Activated CD4-positive, alpha-beta T cell treated with anti-CD3 and anti-CD28 coated beads for 48 hours (primary cell): ENCODE measurements at regions not wholly inside any gene's neighbourhood (a gene's known extent, or its start where the extent isn't known, plus 50 kb on each side); places are given as distances from the start of the nearest gene placed in this dataset.

Experiments
- DNase-seq: peaks from one replicate; pipeline ENCODE4 v3.0.0-alpha.2; 2020

- peak; percentile 40 for DNase-seq
These were observed 50.7 kb upstream of the PAIP2B start for GRCh38 chr2:71277536-71278103.

DNA sequence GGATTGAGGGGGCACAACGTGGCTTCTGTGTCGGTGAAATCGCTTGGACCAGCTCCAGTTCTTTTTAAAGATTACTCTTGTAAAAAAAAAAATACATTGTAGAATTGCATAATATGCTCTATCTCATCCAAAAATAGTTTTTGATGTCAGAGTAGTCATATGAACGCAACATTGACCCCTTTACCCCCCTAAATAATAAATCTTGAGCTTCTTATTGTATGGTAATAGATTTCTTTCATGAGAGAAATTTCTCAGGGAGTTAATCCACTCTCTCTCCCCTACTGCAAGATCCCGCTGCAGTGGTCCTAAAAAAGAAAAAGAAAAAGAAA is 50.2 kb upstream of the PAIP2B start:
- DNase-seq = no peak

GRCh38 chr2:71276311-71277146 is 49.6 kb upstream of the PAIP2B start:
- peak; percentile 93 for DNase-seq
